GM21528 (cell line): ENCODE measurements at regions not wholly inside any gene's neighbourhood (a gene's known extent, or its start where the extent isn't known, plus 50 kb on each side); places are given as distances from the start of the nearest gene placed in this dataset.
"Not testable (repeated sequence)": the region's sequence is repeated elsewhere in the genome, so short reads cannot be mapped to it uniquely, and the experiment has no call there.

Experiments
- ATAC-seq: cut with Tn5 transposase; IDR thresholded peaks from one replicate; pipeline ENCODE4 v1.9.1; 2021; ENCODE audit warnings: mild to moderate bottlenecking, moderate library complexity; ENCODE audit not compliant: unreplicated experiment, low FRiP score

DNA sequence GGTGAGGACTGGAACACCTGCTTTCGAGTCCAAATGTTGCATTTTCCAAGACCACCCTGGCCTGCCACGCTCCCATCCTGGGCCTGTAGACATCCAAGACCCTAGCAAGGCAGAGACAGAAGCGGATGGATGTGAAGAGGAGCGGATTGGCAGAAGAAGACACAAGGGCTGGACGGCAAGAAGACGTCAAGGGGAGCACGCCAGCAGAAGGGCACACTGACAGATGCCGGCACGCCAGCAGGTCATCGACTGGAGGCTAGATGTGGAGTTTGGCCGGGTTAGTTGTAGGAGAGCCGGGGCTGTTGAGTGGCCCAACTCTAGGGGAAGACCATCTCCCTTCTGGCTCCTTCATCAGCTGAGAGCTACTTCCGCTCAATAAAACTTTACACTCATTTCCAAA, 251.6 kb downstream of the ZWINT start:
- no peak for ATAC-seq

DNA sequence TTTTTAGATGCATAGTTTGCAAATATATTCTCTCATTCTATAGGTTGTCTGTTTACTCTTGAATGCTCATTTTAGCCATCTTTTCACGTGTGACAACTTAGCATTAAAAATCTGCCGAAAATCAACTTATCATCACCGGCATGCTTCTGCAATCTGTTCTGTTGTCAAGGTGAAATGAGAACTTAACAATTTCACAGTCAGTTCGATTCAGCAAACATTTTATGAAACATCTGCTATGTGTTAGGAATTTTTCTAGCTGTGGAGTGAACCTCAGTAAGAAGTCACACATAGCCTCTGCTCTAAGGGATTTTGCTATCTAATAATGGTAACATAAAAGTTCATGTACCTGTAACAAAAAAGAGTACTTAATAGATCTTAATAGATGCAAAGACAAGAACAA, 256.1 kb downstream of the ZWINT start:
- no peak for ATAC-seq

DNA sequence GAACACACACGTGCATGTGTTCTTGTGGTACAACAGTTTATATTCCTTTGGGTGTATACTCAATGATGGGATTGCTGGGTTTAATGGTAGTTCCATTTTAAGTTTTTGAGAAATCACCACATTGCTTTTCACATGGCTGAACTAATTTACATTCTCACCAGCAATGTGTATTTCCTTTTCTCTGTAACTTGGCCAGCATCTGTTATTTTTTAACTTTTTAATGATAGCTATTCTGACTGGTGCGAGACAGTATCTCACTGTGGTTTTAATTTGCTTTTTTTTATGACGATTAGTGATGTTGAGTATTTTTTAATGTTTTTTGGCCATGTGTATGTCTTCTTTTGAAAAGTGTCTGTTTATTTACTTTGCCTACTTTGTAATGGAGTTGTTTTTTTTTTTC, 256.6 kb downstream of the ZWINT start:
- ATAC-seq: no peak

GRCh38 chr10:56096226-56096517, 264.9 kb downstream of the ZWINT start:
- no peak for ATAC-seq

- ATAC-seq: no peak
Observed at GRCh38 chr10:56095506-56096225, 265.4 kb downstream of the ZWINT start.

DNA sequence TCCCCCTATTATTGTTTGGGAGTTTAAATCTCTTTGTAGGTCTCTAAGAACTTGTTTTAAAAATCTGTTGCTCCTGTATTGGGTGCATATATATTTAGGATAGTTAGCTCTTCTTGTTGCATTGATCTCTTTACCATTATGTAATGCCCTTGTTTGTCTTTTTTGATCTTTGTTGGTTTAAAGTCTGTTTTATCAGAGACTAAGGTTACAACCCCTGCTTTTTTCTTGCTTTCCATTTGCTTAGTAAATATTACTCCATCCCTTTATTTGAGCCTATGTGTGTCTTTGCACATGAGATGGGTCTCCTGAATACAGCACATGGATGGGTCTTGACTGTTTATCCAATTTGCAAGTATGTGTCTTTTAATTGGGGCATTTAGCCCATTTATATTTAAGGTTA, 267.4 kb downstream of the ZWINT start:
- not testable (repeated sequence) for ATAC-seq

DNA sequence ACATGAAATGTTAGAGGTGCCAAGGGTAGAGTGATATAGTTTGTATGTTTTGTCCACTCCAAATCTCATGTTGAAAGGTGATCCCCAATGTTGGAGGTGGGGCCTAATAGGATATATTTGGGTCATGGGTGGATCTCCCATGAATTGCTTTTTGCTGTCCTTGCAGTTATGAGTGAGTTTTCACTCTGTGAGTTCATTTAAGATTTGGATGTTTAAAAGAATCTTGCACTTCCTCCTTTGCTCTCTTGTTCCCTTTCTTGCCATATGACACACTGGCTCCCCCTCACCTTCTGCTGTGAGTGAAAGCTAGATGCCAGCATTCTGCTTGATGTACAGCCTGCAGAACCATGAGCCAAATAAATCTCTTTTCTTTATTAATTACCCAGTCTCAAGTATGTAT, 269.2 kb downstream of the ZWINT start:
- ATAC-seq: no peak

GRCh38 chr10:56090914-56091540, 270.0 kb downstream of the ZWINT start:
- ATAC-seq: no peak

- no peak for ATAC-seq
Observed at GRCh38 chr10:56085406-56086122, 275.5 kb downstream of the ZWINT start.

DNA sequence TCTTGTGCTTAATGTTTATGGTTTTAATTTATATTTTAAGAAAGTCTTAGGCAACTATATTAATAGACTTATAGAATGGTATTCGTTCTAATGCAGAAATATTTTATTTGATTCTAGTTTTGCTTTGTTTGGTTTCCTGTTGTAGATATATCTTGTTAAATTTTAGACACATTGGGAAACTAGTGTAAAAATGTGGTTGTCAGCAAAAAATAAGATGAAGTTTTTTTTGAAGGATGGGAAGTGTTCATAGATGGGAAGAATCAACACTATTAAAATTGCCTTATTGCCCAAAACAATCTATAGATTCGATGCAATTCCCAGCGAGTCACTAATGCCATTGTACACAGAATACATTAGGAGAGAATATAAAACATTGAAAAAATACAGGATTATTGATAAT, 278.9 kb downstream of the ZWINT start:
- no peak for ATAC-seq

DNA sequence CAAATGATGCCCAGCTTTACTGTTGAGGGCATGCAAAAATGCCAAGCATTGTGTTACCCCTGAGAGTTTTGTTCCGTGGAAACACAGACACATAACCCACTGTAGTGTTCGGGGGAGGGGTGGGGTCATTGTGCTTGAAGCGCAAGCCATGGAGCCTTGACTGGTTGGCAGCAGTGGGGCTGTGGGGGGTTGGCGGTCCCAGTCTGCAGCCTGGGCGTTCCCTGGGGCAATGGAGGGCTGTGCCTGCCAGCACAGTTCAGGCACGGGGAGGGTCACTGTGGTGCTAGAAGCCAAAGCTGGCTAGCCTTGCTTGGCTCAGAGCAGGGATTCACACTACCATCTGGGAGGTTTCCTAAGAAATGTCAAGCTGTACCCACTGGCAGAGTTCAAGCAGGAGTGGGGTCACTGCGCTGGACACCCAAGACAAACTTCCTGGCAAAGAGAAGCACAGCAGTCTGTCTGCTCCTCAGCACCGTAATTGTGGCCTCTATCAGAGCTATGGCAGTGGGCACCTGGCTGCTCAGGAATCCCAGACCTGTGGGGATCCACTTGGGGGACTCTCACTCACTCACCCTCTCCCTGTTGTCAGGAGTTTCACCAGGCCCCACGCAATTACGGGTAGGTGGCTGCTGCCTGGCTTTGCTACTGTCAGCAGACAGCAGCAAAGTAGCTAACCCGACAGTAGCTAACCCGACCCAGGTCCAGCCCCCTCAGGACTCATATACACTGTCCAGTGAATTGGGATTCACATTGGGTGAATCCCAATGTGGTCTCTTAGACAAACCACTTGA, 292.4 kb downstream of the ZWINT start:
- no peak for ATAC-seq

DNA sequence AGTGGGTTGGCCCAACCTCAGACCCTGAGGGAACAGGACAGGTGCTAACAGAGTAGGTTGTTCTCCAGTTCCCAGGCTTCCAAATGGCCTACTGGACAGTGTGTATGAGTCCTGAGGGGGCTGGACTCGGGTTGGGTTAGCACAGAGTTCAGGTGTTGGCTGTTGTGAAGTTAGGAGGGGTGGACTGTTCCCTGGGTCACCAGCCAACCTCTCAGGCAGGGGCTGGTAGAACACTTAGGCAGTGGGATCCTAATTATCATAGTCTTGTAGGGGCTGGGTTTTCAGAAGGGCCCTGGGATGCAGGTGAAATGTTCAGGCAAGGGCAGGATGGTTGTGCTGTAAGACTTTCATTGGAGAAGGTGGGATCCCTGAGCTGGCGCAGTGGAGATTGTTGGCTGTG, 293.0 kb downstream of the ZWINT start:
- ATAC-seq: no peak

GRCh38 chr10:56063642-56064041, 297.4 kb downstream of the ZWINT start:
- ATAC-seq: no peak

- no peak for ATAC-seq
Observed at GRCh38 chr10:56057860-56058259, 303.2 kb downstream of the ZWINT start.

GRCh38 chr10:56035489-56035888, 325.6 kb downstream of the ZWINT start:
- no peak for ATAC-seq

DNA sequence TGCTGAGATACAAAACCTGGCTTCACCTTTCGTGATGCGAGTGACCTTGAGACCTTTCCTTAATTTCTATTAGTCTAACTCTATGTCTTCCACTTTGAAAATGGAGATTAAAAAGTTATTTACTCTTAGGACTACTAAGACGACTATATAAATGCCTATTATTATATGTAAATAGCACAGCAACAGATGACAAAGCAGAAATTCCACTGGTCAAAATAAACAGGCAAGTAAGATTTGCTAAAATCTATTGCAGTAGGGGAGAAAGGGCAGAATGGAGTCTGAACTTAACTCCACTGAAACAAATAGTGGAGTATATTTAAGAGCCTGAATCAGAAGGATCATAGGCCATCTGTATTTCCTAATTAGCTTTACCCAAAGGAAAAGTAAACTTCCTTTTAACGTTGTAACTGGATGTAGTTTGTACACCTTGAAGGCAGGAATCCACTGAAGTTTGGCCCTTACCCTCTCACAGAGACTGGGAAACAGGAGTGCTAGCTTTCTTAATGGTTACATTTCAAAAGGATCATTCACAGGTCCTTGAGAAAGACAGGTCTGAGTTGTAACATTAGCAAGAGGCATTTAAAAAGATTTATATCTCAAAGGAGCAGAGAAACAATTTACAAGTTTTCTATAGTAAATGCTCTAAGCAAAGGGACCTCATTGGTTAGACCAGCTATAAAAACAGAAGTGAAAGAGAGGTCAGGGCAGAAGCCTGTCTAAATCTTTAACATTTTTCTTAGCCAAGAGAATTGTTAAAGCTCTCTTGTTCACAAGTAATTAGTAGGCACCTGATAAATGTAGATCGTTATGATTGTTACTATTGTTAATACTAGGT, 332.5 kb downstream of the ZWINT start:
- no peak for ATAC-seq

GRCh38 chr10:56012101-56012500, 349.0 kb downstream of the ZWINT start:
- no peak for ATAC-seq

DNA sequence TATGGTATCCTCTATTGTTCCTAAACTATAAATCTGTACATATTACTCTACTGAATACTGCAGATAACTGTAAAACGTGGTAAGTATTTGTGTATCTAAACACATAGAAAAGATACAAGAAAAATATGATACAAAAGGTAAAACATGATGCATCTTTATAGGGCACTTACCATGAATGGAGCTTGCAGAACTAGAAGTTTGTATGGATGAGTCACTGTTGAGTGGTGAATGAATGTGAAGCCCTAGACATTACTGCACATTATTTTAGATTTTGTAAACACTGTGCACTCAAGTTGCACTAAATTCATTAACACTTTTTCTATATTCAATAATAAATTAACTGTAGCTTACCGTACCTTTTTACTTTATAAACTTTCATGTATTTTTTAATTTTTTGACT, 357.5 kb downstream of the ZWINT start:
- no peak for ATAC-seq

DNA sequence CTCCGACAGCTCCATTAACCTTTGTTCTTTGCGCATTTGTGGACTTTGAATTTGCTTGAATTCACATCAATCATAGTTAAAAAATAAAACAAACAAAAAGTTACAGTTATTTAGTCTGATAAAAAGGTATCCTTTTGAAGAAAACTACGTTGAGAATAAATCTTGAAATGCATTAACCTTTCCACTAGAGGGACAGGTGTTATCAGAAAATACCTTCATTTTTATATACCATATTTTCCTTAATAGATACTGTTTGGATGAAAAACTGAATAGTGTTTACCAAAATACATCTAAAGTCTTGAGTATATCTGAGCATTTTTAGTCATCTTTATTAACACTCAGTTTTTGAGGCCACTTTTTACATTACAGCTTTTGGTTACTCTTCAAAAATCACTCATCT, 371.9 kb downstream of the ZWINT start:
- ATAC-seq: no peak

- no peak for ATAC-seq
Observed at GRCh38 chr10:55979203-55979602, 381.9 kb downstream of the ZWINT start.
